Lower leg skin (tissue), 4 donors: ENCODE measurements at regions not wholly inside any gene's neighbourhood (a gene's known extent, or its start where the extent isn't known, plus 50 kb on each side); places are given as distances from the start of the nearest gene placed in this dataset.
"Not testable (repeated sequence)": the region's sequence is repeated elsewhere in the genome, so short reads cannot be mapped to it uniquely, and the experiment has no call there.

Experiments
- DNase-seq, 2 donors: peaks; one replicate each; pipeline ENCODE4 v3.0.0-alpha.2; 2019; ENCODE audit warnings: low spot score in 2 of 2
- H3K4me3 ChIP-seq: fragments of 200-600 bp; sonication (generic); 2 replicates; pipeline ENCODE4 v1.5.1; 2017; ENCODE audit warnings: mild to moderate bottlenecking, low read depth; ENCODE audit not compliant: poor library complexity, severe bottlenecking
- POLR2A ChIP-seq, 2 donors: fragments of 450-650 bp; IDR thresholded peaks; one replicate each; pipeline ENCODE4 v1.6.1; 2016 to 2017; ENCODE audit warnings: antibody characterized with exemption in 2 of 2, mild to moderate bottlenecking in 1 of 2, moderate library complexity in 1 of 2
- WGBS, 2 donors: methylation state at CpG; one replicate each; pipeline ENCODE4 v1.1.5; 2018; 5-methylcytosine and 5-hydroxymethylcytosine counted together
- intact Hi-C: fragments of 100-400 bp; cut with DNase I; formaldehyde crosslinking; loops from one replicate; pipeline ENCODE4 v1.15.0; 2023; ENCODE audit warnings: low total_unique reads
- TF ChIP-seq, protein P1 (sequence below), 3 donors: fragments of 450-650 bp; IDR thresholded peaks; one replicate each; pipeline ENCODE4 v1.5.1; 2016; ENCODE audit warnings: antibody characterized with exemption in 3 of 3, mild to moderate bottlenecking in 3 of 3, moderate library complexity in 2 of 3

DNA sequence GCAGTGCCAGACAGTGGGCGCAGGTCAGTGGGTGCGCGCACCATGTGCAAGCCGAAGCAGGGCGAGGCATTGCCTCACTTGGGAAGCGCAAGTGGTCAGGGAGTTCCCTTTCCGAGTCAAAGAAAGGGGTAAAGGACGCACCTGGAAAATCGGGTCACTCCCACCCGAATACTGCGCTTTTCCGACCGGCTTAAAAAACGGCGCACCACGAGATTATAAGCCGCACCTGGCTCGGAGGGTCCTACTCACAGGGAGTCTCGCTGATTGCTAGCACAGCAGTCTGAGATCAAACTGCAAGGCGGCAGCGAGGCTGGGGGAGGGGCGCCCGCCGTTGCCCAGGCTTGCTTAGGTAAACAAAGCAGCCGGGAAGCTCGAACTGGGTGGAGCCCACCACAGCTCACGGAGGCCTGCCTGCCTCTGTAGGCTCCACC is 77.9 kb downstream of the NR4A2 start:
- intact Hi-C loops, DNase-seq, H3K4me3 ChIP-seq: not testable (repeated sequence)
- WGBS, 2 donors, result 73 to 76% methylated on average over 24 to 25 of the region's 27 CpGs

DNA sequence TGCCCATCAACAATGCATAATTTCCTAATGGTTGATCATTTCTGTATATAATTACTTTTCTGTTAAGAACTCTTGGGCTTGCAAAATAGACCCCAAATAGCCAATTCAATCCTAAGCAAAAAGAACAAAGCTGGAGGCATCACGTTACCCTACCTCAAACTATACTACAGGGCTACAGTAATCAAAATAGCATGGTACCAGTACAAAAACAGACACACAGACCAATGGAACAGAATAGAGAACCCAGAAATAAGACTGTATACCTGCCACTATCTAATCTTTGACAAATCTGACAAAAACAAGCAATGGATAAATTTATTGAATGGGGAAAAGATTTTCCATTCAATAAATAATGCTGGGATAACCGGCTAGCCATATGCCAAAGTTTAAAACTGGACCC is 78.8 kb downstream of the NR4A2 start:
- TF ChIP-seq, protein P1, sequence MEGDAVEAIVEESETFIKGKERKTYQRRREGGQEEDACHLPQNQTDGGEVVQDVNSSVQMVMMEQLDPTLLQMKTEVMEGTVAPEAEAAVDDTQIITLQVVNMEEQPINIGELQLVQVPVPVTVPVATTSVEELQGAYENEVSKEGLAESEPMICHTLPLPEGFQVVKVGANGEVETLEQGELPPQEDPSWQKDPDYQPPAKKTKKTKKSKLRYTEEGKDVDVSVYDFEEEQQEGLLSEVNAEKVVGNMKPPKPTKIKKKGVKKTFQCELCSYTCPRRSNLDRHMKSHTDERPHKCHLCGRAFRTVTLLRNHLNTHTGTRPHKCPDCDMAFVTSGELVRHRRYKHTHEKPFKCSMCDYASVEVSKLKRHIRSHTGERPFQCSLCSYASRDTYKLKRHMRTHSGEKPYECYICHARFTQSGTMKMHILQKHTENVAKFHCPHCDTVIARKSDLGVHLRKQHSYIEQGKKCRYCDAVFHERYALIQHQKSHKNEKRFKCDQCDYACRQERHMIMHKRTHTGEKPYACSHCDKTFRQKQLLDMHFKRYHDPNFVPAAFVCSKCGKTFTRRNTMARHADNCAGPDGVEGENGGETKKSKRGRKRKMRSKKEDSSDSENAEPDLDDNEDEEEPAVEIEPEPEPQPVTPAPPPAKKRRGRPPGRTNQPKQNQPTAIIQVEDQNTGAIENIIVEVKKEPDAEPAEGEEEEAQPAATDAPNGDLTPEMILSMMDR (IDR thresholded peaks at IDR 0.05), result no peak
- no peak for TF ChIP-seq POLR2A (IDR thresholded peaks at IDR 0.05)
- H3K4me3 ChIP-seq, result no peak overlapping the region
- WGBS, 2 donors, result 87 to 90% methylated on average over 2 of the region's 2 CpGs
- intact Hi-C loops, result no loop called here
- DNase-seq, result no peak

DNA sequence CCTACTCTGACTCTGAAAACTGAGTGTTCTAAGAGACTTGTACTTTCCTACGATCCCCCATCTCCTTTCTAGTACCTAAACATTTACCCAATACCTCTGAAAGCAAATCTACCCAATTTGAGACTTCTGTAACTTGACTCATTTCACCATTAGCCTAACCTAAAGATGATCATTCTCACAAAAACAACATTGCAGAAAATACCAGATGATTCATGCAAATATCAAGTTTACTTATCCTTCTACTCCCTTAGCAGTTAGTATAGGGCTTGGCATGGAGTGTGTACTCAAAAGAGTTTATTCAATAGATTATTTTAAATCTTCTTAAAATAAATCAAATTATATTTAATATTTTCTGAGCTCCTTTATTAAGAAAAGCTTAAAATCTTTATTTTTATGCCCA is 89.6 kb downstream of the NR4A2 start:
- intact Hi-C loops, result no loop called here
- DNase-seq, result no peak
- 63 to 89% methylated on average over 1 of the region's 1 CpG for whole genome bisulfite sequencing, 2 donors
- no peak overlapping the region for H3K4me3 ChIP-seq
- TF ChIP-seq, protein P1 (IDR thresholded peaks at IDR 0.05), result no peak
- TF ChIP-seq POLR2A (IDR thresholded peaks at IDR 0.05), result no peak

GRCh38 chr2:156237558-156237957 is 95.0 kb downstream of the NR4A2 start:
- DNase-seq, result no peak
- intact Hi-C loops, result no loop called here
- WGBS, 2 donors, result 35 to 79% methylated on average over 2 of the region's 2 CpGs
- no peak for TF ChIP-seq POLR2A (IDR thresholded peaks at IDR 0.05)
- TF ChIP-seq, protein P1 (IDR thresholded peaks at IDR 0.05), result no peak
- no peak overlapping the region for H3K4me3 ChIP-seq

- 78 to 81% methylated on average over 1 of the region's 1 CpG for WGBS, 2 donors
- intact Hi-C loops, result no loop called here
- H3K4me3 ChIP-seq, result no peak overlapping the region
- DNase-seq, result no peak
- TF ChIP-seq POLR2A (IDR thresholded peaks at IDR 0.05), result no peak
- TF ChIP-seq, protein P1 (IDR thresholded peaks at IDR 0.05), result no peak
These were observed 102.7 kb downstream of the NR4A2 start for GRCh38 chr2:156229724-156230362.

GRCh38 chr2:156223328-156223727 is 109.2 kb downstream of the NR4A2 start:
- DNase-seq, intact Hi-C loops, H3K4me3 ChIP-seq: not testable (repeated sequence)
- 78 to 84% methylated on average over 1 of the region's 1 CpG for WGBS, 2 donors

- 85 to 88% methylated on average over 2 of the region's 2 CpGs for WGBS, 2 donors
- intact Hi-C loops, result no loop called here
- no peak overlapping the region for H3K4me3 ChIP-seq
- DNase-seq, result no peak
- TF ChIP-seq POLR2A (IDR thresholded peaks at IDR 0.05), result no peak
- TF ChIP-seq, protein P1 (IDR thresholded peaks at IDR 0.05), result no peak
These were observed 110.8 kb downstream of the NR4A2 start for GRCh38 chr2:156221703-156222102.
